ENCODE measurements at regions not wholly inside any gene's neighbourhood (a gene's known extent, or its start where the extent isn't known, plus 50 kb on each side); places are given as distances from the start of the nearest gene placed in this dataset.

DNA sequence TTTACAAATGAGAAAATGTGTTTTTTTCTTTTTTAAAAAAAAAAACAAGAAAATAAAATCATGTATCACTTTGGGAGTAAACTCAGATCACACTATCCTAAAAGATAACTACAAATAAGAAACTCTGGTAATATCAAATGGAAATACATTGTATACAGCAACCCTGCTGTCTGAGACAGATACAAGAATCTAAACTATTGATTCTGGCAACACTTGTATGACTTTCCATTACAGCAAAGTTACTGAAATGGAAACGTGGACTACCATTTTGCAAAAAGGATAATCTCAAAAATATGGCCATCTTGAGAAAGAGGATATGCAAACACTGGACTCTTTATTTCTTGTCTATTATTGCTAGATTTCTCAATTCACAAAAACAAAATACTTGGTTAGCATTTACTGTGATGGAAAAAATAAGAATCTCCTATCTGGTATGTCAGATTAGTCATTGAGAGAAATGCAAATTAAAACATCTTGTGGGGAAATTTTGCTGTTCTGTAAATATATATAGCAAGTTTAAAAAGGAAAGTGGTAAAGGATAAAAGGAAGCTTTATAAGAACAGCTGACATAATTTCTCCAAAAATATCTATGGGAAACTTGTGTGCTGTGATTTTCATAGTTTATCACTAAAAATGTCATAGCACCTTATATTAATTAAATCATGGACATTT is 112.9 kb upstream of the FER start:
- TF ChIP-seq YY1 (IDR thresholded peaks at IDR 0.05; ENCODE audit: insufficient read depth, insufficient read length) (no peak), ZNF274 (IDR thresholded peaks at IDR 0.05; ENCODE audit: low read depth, low read length) (no peak)

Measured in NT2/D1 (cell line).